ENCODE measurements at regions not wholly inside any gene's neighbourhood (a gene's known extent, or its start where the extent isn't known, plus 50 kb on each side); places are given as distances from the start of the nearest gene placed in this dataset.

- TF ChIP-seq CTCF (IDR thresholded peaks at IDR 0.05; ENCODE audit: insufficient read depth, low read length, poor library complexity, severe bottlenecking) (no peak), EZH2phosphoT487 (conservative IDR thresholded peaks at IDR 0.05; ENCODE audit: low read length) (no peak)
Observed at GRCh38 chr4:41405464-41406112, 132.4 kb upstream of the LIMCH1 start.
